K562 (cell line): ENCODE measurements at regions not wholly inside any gene's neighbourhood (a gene's known extent, or its start where the extent isn't known, plus 50 kb on each side); places are given as distances from the start of the nearest gene placed in this dataset.

Experiments used
- ATAC-seq: fragments of 200-7000 bp; cut with Tn5 transposase; 3 replicates; pipeline ENCODE4 v1.9.1; 2020; ENCODE audit warnings: moderate library complexity
- BruUV-seq: library from RNA; stranded (reverse); fragments of 400-500 nt; replicated peaks from 2 replicates; lab custom pipeline; 2021; lab: Mats Ljungman, UMichigan
- CTCF ChIA-PET: fragments of 300-600 bp; formaldehyde crosslinking; extraction: SDS; loops from one replicate; lab custom pipeline; 2021; ENCODE audit warnings: low intra/inter-chr PET ratio; lab: Yijun Ruan, JAX
- POLR2A ChIA-PET: fragments of 300-600, 350-650 bp; sonication (Branson Sonifier 250); formaldehyde crosslinking; extraction: SDS; loops from one replicate; lab custom pipeline; 2021; ENCODE audit warnings: antibody characterized with exemption, inconsistent platforms; lab: Yijun Ruan, JAX
- DNase-seq, 4 experiments: peaks; one replicate each; pipeline versions ENCODE4 v3.0.0 to v3.0.0-alpha.2; 2011 to 2018; ENCODE audit warnings: low spot score in 3 of 4, mixed read lengths in 3 of 4; ENCODE audit errors: extremely low read depth in 1 of 4
- FAIRE-seq: peaks from 2 replicates; lab custom pipeline; 2011; peaks lifted over from hg19 to GRCh38; lab: Jason Lieb, UNC
- H2AFZ ChIP-seq: 2 replicates; pipeline ENCODE4 v1.6.0; 2011; ENCODE audit warnings: low read depth, low read length, control low read depth, inconsistent platforms
- H3K27ac ChIP-seq: fragments of 200-600 bp; 3 replicates; pipeline ENCODE4 v1.8.0; 2011; ENCODE audit warnings: low read depth, mild to moderate bottlenecking, control low read depth, inconsistent platforms, low read length, moderate library complexity, mixed read lengths; ENCODE audit errors: extremely low read depth
- H3K27me3 ChIP-seq, 2 experiments: fragments of 300-600 bp in 1 of 2; 2 replicates in 1 of 2; 3 replicates in 1 of 2; pipeline versions ENCODE4 v1.6.0 to v1.8.0; 2011; ENCODE audit warnings: inconsistent platforms in 2 of 2, low read length in 2 of 2, mild to moderate bottlenecking in 1 of 2, mixed read lengths in 1 of 2, moderate library complexity in 1 of 2; ENCODE audit not compliant: control insufficient read depth in 2 of 2, insufficient read depth in 2 of 2
- H3K36me3 ChIP-seq: fragments of 300-600 bp; 3 replicates; pipeline ENCODE4 v1.8.0; 2011; ENCODE audit warnings: mild to moderate bottlenecking, low read length, inconsistent platforms; ENCODE audit not compliant: control insufficient read depth, insufficient read depth
- H3K4me1 ChIP-seq, 2 experiments: fragments of 200-600 bp in 1 of 2; replicated peaks in 1 of 2; 2 replicates in 1 of 2; 3 replicates in 1 of 2; pipeline versions ENCODE4 v1.5.1 to v1.8.0; 2011; ENCODE audit warnings: inconsistent platforms in 2 of 2, low read length in 2 of 2, mild to moderate bottlenecking in 1 of 2, mixed read lengths in 1 of 2, moderate library complexity in 1 of 2; ENCODE audit not compliant: control insufficient read depth in 2 of 2, insufficient read depth in 2 of 2
- H3K4me2 ChIP-seq: 2 replicates; pipeline ENCODE4 v1.6.1; 2011; ENCODE audit warnings: low read length, control low read depth, inconsistent platforms, mixed read lengths; ENCODE audit not compliant: insufficient read depth
- H3K4me3 ChIP-seq: fragments of 200-600 bp; sonication (generic), shearing (Covaris generic); 2 replicates; pipeline ENCODE4 v1.5.1; 2016; ENCODE audit warnings: control low read depth, inconsistent platforms
- H3K79me2 ChIP-seq: fragments of 200-600 bp; 3 replicates; pipeline ENCODE4 v1.8.0; 2011; ENCODE audit warnings: low read length, inconsistent platforms; ENCODE audit not compliant: control insufficient read depth, insufficient read depth
- H3K9ac ChIP-seq, 2 experiments: 2 replicates each; pipeline versions ENCODE4 v1.6.0 to v1.6.1; 2011; ENCODE audit warnings: low read depth in 2 of 2, low read length in 2 of 2, control low read depth in 1 of 2, inconsistent platforms in 1 of 2, mild to moderate bottlenecking in 1 of 2, mixed read lengths in 1 of 2; ENCODE audit not compliant: insufficient read depth in 1 of 2
- H3K9me1 ChIP-seq: one replicate; pipeline ENCODE4 v1.6.0; 2011; ENCODE audit warnings: inconsistent platforms, mild to moderate bottlenecking, low read length, moderate library complexity; ENCODE audit not compliant: control insufficient read depth, insufficient read depth
- H3K9me3 ChIP-seq: replicated peaks from 2 replicates; pipeline ENCODE4 v1.5.1; 2011; ENCODE audit warnings: low read depth, low read length, inconsistent platforms; ENCODE audit not compliant: control insufficient read depth, insufficient read depth
- H4K20me1 ChIP-seq: replicated peaks from 2 replicates; pipeline ENCODE4 v1.6.1; 2011; ENCODE audit warnings: low read length, inconsistent platforms, mixed read lengths; ENCODE audit not compliant: control insufficient read depth, insufficient read depth
- BRF1 ChIP-seq: IDR thresholded peaks from 3 replicates; pipeline ENCODE4 v1.6.1; 2011; ENCODE audit warnings: borderline replicate concordance, mild to moderate bottlenecking; ENCODE audit not compliant: insufficient read length; ENCODE audit errors: extremely low read depth
- DIDO1 ChIP-seq: fragments of 450-650 bp; IDR thresholded peaks from 2 replicates; pipeline ENCODE4 v1.6.1; 2016; ENCODE audit warnings: low read depth, missing biosample characterization, missing genetic modification characterization
- ESRRA ChIP-seq: fragments of 450-650 bp; IDR thresholded peaks from 2 replicates; pipeline ENCODE4 v1.6.1; 2014; ENCODE audit warnings: low read depth, mild to moderate bottlenecking, moderate library complexity, borderline replicate concordance
- NCOA6 ChIP-seq: fragments of 450-650 bp; IDR thresholded peaks from 2 replicates; pipeline ENCODE4 v1.6.1; 2017; ENCODE audit warnings: mild to moderate bottlenecking
- NFIX ChIP-seq: fragments of 250-450 bp; sonication (Bioruptor Pico); IDR thresholded peaks from 2 replicates; pipeline ENCODE4 v1.4.0; 2020; ENCODE audit warnings: low read depth, mild to moderate bottlenecking, moderate library complexity
- NONO ChIP-seq, 2 experiments: fragments of 200-400 bp in 1 of 2; fragments of 450-650 bp in 1 of 2; formaldehyde crosslinking in 1 of 2; IDR thresholded peaks; 2 replicates each; pipeline ENCODE4 v1.6.1; 2017; ENCODE audit warnings: low read depth in 2 of 2, mild to moderate bottlenecking in 2 of 2, moderate library complexity in 2 of 2, low read length in 1 of 2
- NR4A1 ChIP-seq, 2 experiments: fragments of 250-450 bp in 1 of 2; fragments of 450-650 bp in 1 of 2; sonication (Bioruptor Pico) in 1 of 2; IDR thresholded peaks; 2 replicates each; pipeline versions ENCODE4 v1.4.0 to v1.6.1; 2016 to 2020; ENCODE audit warnings: mild to moderate bottlenecking in 2 of 2, missing compliant biosample characterization in 1 of 2, missing genetic modification characterization in 1 of 2, moderate library complexity in 1 of 2
- PHB ChIP-seq: fragments of 250-450 bp; sonication (Bioruptor Pico); IDR thresholded peaks from 2 replicates; pipeline ENCODE4 v1.5.0; 2021
- RB1 ChIP-seq: fragments of 450-650 bp; IDR thresholded peaks from 2 replicates; pipeline ENCODE4 v1.6.1; 2017; ENCODE audit warnings: low read depth, mild to moderate bottlenecking
- RFX7 ChIP-seq: fragments of 250-450 bp; sonication (Bioruptor Pico); IDR thresholded peaks from 2 replicates; pipeline ENCODE4 v1.5.1; 2021; ENCODE audit warnings: mild to moderate bottlenecking
- SRSF1 ChIP-seq: fragments of 200-400 bp; formaldehyde crosslinking; IDR thresholded peaks from 2 replicates; pipeline ENCODE4 v1.6.1; 2017; ENCODE audit warnings: mild to moderate bottlenecking, low read depth, low read length, moderate library complexity
- ZNF124 ChIP-seq: sonication (generic); formaldehyde crosslinking; IDR thresholded peaks from 2 replicates; pipeline ENCODE4 v1.8.1; 2022; ENCODE audit warnings: missing genetic modification reagents
- ZNF436 ChIP-seq: fragments of 250-450, 450-650 bp; sonication (Bioruptor Pico); formaldehyde crosslinking; IDR thresholded peaks from 2 replicates; pipeline ENCODE4 v1.7.0; 2020; ENCODE audit warnings: mild to moderate bottlenecking
- WGBS: fragments of 100-300 bp; shearing (Covaris generic); methylation state at CpG from one replicate; pipeline ENCODE4 v1.1.6; 2016; ENCODE audit warnings: low coverage, mixed read lengths; ENCODE audit not compliant: insufficient coverage; ENCODE audit errors: missing lambda C conversion rate; 5-methylcytosine and 5-hydroxymethylcytosine counted together
- in situ Hi-C: fragments of 300-500 bp; cut with MboI; formaldehyde crosslinking; loops from 4 replicates; pipeline ENCODE4 v1.15.0; 2018; ENCODE audit warnings: inconsistent platforms, mixed read lengths
- intact Hi-C: fragments of 100-400 bp; cut with micrococcal nuclease; formaldehyde crosslinking; loops from 2 replicates; pipeline ENCODE4 v1.14.2; 2022
- TF ChIP-seq, protein P1 (sequence below): fragments of 200-800 bp; sonication (Bioruptor generic); IDR thresholded peaks from 2 replicates; pipeline ENCODE4 v1.6.1; 2017; ENCODE audit warnings: missing genetic modification characterization, missing compliant biosample characterization
- TF ChIP-seq, protein P2 (sequence below), 2 experiments: fragments of 250-450 bp in 1 of 2; fragments of 450-650 bp in 1 of 2; sonication (Bioruptor Pico) in 1 of 2; IDR thresholded peaks; 2 replicates each; pipeline versions ENCODE4 v1.6.1 to v1.8.0; 2016 to 2021; ENCODE audit warnings: mild to moderate bottlenecking in 2 of 2, moderate library complexity in 2 of 2, missing compliant biosample characterization in 1 of 2, missing genetic modification characterization in 1 of 2

DNA sequence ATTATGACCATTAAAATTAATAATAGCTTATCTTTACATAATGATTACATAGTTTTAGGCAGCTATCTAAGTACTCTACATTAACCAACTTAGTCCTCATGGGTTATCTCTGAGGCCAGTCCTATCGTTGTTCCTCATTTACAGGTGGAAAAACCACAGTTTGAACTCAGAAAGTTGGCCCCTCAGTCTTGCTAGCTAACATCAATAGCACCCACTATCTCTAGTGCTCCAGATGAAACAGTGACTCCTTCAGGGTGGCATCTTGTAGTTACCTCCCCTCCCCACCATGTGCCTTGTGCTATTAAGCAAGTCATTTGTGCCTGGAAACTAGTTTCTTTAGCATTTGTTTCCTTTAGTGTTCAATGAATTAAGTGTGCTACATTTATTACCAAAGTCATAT lies 1086.7 kb downstream of the EFNB2 start (continued):
- no peak for TF ChIP-seq ZNF436 (CRISPR knock-in tag)
- no peak for TF ChIP-seq ESRRA

DNA sequence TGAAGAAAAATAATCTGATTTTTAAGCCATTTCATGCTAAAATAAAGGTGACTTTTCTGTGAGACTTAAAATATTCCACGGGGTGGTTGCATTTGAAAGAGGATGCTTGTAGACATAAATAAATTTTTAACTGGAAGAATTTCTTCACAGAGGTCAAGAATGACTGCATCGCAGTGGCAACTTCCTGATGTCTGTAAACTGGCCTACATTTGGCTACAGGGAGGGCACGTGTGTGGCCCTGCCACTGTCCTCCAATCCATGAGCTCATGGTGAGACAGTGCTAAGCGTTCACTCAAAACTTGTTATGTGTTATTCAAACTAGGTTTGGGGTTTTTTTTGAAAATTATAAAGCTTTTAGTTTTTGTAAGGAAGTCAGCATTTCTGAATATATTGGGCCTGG lies 1089.3 kb downstream of the EFNB2 start:
- FAIRE-seq: no peak
- no peak overlapping the region for H3K4me3 ChIP-seq
- TF ChIP-seq SRSF1: no peak
- no peak for TF ChIP-seq NR4A1 (CRISPR knock-in tag; IDR thresholded peaks at IDR 0.05)
- no peak for TF ChIP-seq NR4A1 (tag; IDR thresholded peaks at IDR 0.05)
- no peak for TF ChIP-seq PHB
- TF ChIP-seq DIDO1: no peak
- no peak for TF ChIP-seq RB1
- no peak for TF ChIP-seq BRF1
- TF ChIP-seq, protein P1, sequence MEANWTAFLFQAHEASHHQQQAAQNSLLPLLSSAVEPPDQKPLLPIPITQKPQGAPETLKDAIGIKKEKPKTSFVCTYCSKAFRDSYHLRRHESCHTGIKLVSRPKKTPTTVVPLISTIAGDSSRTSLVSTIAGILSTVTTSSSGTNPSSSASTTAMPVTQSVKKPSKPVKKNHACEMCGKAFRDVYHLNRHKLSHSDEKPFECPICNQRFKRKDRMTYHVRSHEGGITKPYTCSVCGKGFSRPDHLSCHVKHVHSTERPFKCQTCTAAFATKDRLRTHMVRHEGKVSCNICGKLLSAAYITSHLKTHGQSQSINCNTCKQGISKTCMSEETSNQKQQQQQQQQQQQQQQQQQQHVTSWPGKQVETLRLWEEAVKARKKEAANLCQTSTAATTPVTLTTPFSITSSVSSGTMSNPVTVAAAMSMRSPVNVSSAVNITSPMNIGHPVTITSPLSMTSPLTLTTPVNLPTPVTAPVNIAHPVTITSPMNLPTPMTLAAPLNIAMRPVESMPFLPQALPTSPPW (CRISPR knock-in tag): no peak
- TF ChIP-seq NONO (IDR thresholded peaks at IDR 0.05; ENCODE audit: low read depth in 2 of 2, low read length in 1 of 2): no peak
- TF ChIP-seq RFX7: no peak
- no peak for TF ChIP-seq NCOA6
- TF ChIP-seq NFIX (CRISPR knock-in tag): no peak
- TF ChIP-seq ZNF124 (CRISPR knock-in tag): no peak
- TF ChIP-seq, protein P2, sequence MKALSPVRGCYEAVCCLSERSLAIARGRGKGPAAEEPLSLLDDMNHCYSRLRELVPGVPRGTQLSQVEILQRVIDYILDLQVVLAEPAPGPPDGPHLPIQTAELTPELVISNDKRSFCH (CRISPR knock-in tag; IDR thresholded peaks at IDR 0.05): no peak
- TF ChIP-seq, protein P2 (tag; IDR thresholded peaks at IDR 0.05): no peak
- no peaks in the 10 kb centered on the region for H3K9me3 ChIP-seq
- H3K27me3 ChIP-seq: no peaks in the 10 kb centered on the region
- BruUV-seq: no TSS peak
- WGBS: 3% methylated on average over 4 of the region's 4 CpGs
- no peak overlapping the region for H3K4me2 ChIP-seq
- CTCF ChIA-PET: no interaction called here
- intact Hi-C loops (no loop called here), in situ Hi-C loops (no loop called here)
- no peak overlapping the region for H2AFZ ChIP-seq
- POLR2A ChIA-PET: no interaction called here
- no peak for DNase-seq
- no peaks in the 10 kb centered on the region for H3K36me3 ChIP-seq
- ATAC-seq: no peak
- no peaks in the 10 kb centered on the region for H3K9me1 ChIP-seq
- no peak overlapping the region for H3K27ac ChIP-seq
- H3K4me1 ChIP-seq: no peaks in the 10 kb centered on the region
- no peaks in the 10 kb centered on the region for H4K20me1 ChIP-seq
- no peak overlapping the region for H3K9ac ChIP-seq
- H3K79me2 ChIP-seq: no peaks in the 10 kb centered on the region
